HEK293 (cell line): ENCODE measurements at regions not wholly inside any gene's neighbourhood (a gene's known extent, or its start where the extent isn't known, plus 50 kb on each side); places are given as distances from the start of the nearest gene placed in this dataset.

Source experiments
- CTCF ChIA-PET: fragments of 350-600 bp; formaldehyde crosslinking; extraction: SDS; loops from one replicate; lab custom pipeline; 2021; ENCODE audit warnings: antibody characterized with exemption; lab: Yijun Ruan, JAX
- POLR2A ChIA-PET: fragments of 300-600 bp; formaldehyde crosslinking; extraction: SDS; loops from one replicate; lab custom pipeline; 2020; ENCODE audit warnings: antibody characterized with exemption, inconsistent platforms; lab: Yijun Ruan, JAX
- H3K27ac ChIP-seq: fragments of 200-500 bp; sonication (Bioruptor generic); 2 replicates; pipeline ENCODE4 v1.5.1; 2014; ENCODE audit warnings: low read depth, low read length, control low read depth, inconsistent platforms; ENCODE audit errors: extremely low read depth
- H3K36me3 ChIP-seq, 2 experiments: fragments of 200-500 bp in 1 of 2; sonication (Bioruptor generic) in 1 of 2; 1 replicate in 1 of 2; 2 replicates in 1 of 2; pipeline ENCODE4 v1.5.1; 2014 to 2017; ENCODE audit warnings: inconsistent platforms in 2 of 2, low read length in 2 of 2; ENCODE audit not compliant: control insufficient read depth in 2 of 2, insufficient read depth in 1 of 2
- H3K4me1 ChIP-seq: fragments of 200-500 bp; sonication (Bioruptor generic); 2 replicates; pipeline ENCODE4 v1.5.1; 2014; ENCODE audit warnings: mild to moderate bottlenecking, low read length, inconsistent platforms; ENCODE audit not compliant: control insufficient read depth, insufficient read depth
- H3K4me3 ChIP-seq: 2 replicates; pipeline ENCODE4 v1.5.1; 2011; ENCODE audit warnings: low read depth, mild to moderate bottlenecking, control low read depth, low read length, moderate library complexity
- H3K9me3 ChIP-seq: fragments of 200-500 bp; sonication (Bioruptor generic); 2 replicates; pipeline ENCODE4 v1.5.1; 2014; ENCODE audit warnings: low read depth, low read length, inconsistent platforms; ENCODE audit not compliant: control insufficient read depth, insufficient read depth
- GLI4 ChIP-seq: fragments of 450-650 bp; formaldehyde crosslinking; IDR thresholded peaks from 2 replicates; pipeline ENCODE4 v1.5.1; 2016; ENCODE audit warnings: missing biosample characterization, missing genetic modification characterization
- GLIS2 ChIP-seq: fragments of 450-650 bp; formaldehyde crosslinking; IDR thresholded peaks from 2 replicates; pipeline ENCODE4 v1.5.1; 2016; ENCODE audit warnings: missing biosample characterization, missing genetic modification characterization
- HOXA7 ChIP-seq: sonication (generic); formaldehyde crosslinking; IDR thresholded peaks from 2 replicates; pipeline ENCODE4 v1.8.1; 2022; ENCODE audit warnings: missing genetic modification reagents, borderline replicate concordance
- KLF17 ChIP-seq: fragments of 450-650 bp; formaldehyde crosslinking; IDR thresholded peaks from 2 replicates; pipeline ENCODE4 v1.5.1; 2016; ENCODE audit warnings: missing biosample characterization, missing genetic modification characterization
- KLF8 ChIP-seq: fragments of 450-650 bp; formaldehyde crosslinking; IDR thresholded peaks from 2 replicates; pipeline ENCODE4 v1.5.1; 2016; ENCODE audit warnings: missing biosample characterization, missing genetic modification characterization
- MYNN ChIP-seq: fragments of 450-650 bp; formaldehyde crosslinking; IDR thresholded peaks from 2 replicates; pipeline ENCODE4 v1.5.1; 2016; ENCODE audit warnings: missing biosample characterization, missing genetic modification characterization, borderline replicate concordance
- PRDM4 ChIP-seq: fragments of 450-650 bp; formaldehyde crosslinking; IDR thresholded peaks from 2 replicates; pipeline ENCODE4 v1.5.1; 2017; ENCODE audit warnings: missing biosample characterization, missing genetic modification characterization
- REST ChIP-seq: fragments of 450-650 bp; formaldehyde crosslinking; IDR thresholded peaks from 2 replicates; pipeline ENCODE4 v1.5.1; 2016; ENCODE audit warnings: missing biosample characterization, missing genetic modification characterization
- ZBTB48 ChIP-seq: fragments of 450-650 bp; formaldehyde crosslinking; IDR thresholded peaks from 2 replicates; pipeline ENCODE4 v1.5.1; 2016; ENCODE audit warnings: missing biosample characterization, missing genetic modification characterization
- ZFP69B ChIP-seq: fragments of 450-650 bp; formaldehyde crosslinking; IDR thresholded peaks from 2 replicates; pipeline ENCODE4 v1.5.1; 2016; ENCODE audit warnings: missing biosample characterization, missing genetic modification characterization
- ZIC2 ChIP-seq: fragments of 450-650 bp; formaldehyde crosslinking; IDR thresholded peaks from 2 replicates; pipeline ENCODE4 v1.5.1; 2016; ENCODE audit warnings: missing biosample characterization, missing genetic modification characterization
- ZNF10 ChIP-seq: fragments of 450-650 bp; formaldehyde crosslinking; IDR thresholded peaks from 2 replicates; pipeline ENCODE4 v1.5.1; 2017; ENCODE audit warnings: missing biosample characterization, missing genetic modification characterization
- ZNF114 ChIP-seq: fragments of 450-650 bp; formaldehyde crosslinking; IDR thresholded peaks from 2 replicates; pipeline ENCODE4 v1.5.0; 2017; ENCODE audit warnings: missing biosample characterization, missing genetic modification characterization
- ZNF16 ChIP-seq: fragments of 450-650 bp; formaldehyde crosslinking; IDR thresholded peaks from 2 replicates; pipeline ENCODE4 v1.5.1; 2016; ENCODE audit warnings: low read depth, missing biosample characterization, missing genetic modification characterization
- ZNF169 ChIP-seq: fragments of 450-650 bp; formaldehyde crosslinking; IDR thresholded peaks from 2 replicates; pipeline ENCODE4 v1.5.1; 2016; ENCODE audit warnings: missing biosample characterization, missing genetic modification characterization
- ZNF211 ChIP-seq: fragments of 450-650 bp; formaldehyde crosslinking; IDR thresholded peaks from 2 replicates; pipeline ENCODE4 v1.5.1; 2016; ENCODE audit warnings: low read depth, missing biosample characterization, missing genetic modification characterization
- ZNF37A ChIP-seq: fragments of 450-650 bp; IDR thresholded peaks from 2 replicates; pipeline ENCODE4 v1.5.1; 2018; ENCODE audit warnings: missing biosample characterization, missing genetic modification characterization
- ZNF521 ChIP-seq: fragments of 450-650 bp; formaldehyde crosslinking; IDR thresholded peaks from 2 replicates; pipeline ENCODE4 v1.5.1; 2017; ENCODE audit warnings: missing biosample characterization, mild to moderate bottlenecking, missing genetic modification characterization
- ZNF558 ChIP-seq: fragments of 450-650 bp; formaldehyde crosslinking; IDR thresholded peaks from 2 replicates; pipeline ENCODE4 v1.5.1; 2016; ENCODE audit warnings: missing biosample characterization, missing genetic modification characterization
- ZNF560 ChIP-seq: fragments of 450-650 bp; formaldehyde crosslinking; IDR thresholded peaks from 2 replicates; pipeline ENCODE4 v1.5.1; 2017; ENCODE audit warnings: missing biosample characterization, missing genetic modification characterization, borderline replicate concordance
- ZNF596 ChIP-seq: fragments of 450-650 bp; IDR thresholded peaks from 2 replicates; pipeline ENCODE4 v1.5.0; 2018; ENCODE audit warnings: missing biosample characterization, mild to moderate bottlenecking, missing genetic modification characterization, moderate library complexity
- ZNF623 ChIP-seq: fragments of 450-650 bp; formaldehyde crosslinking; IDR thresholded peaks from 2 replicates; pipeline ENCODE4 v1.5.1; 2016; ENCODE audit warnings: missing biosample characterization, missing genetic modification characterization
- ZNF664 ChIP-seq: fragments of 450-650 bp; formaldehyde crosslinking; IDR thresholded peaks from 2 replicates; pipeline ENCODE4 v1.5.1; 2016; ENCODE audit warnings: missing biosample characterization, missing genetic modification characterization
- ZNF76 ChIP-seq: fragments of 450-650 bp; formaldehyde crosslinking; IDR thresholded peaks from 2 replicates; pipeline ENCODE4; 2016; ENCODE audit warnings: low read depth, missing biosample characterization, missing genetic modification characterization, borderline replicate concordance
- ZNF776 ChIP-seq: fragments of 450-650 bp; formaldehyde crosslinking; IDR thresholded peaks from 2 replicates; pipeline ENCODE4 v1.5.0; 2017; ENCODE audit warnings: missing biosample characterization, missing genetic modification characterization, borderline replicate concordance
- ZSCAN30 ChIP-seq: fragments of 450-650 bp; IDR thresholded peaks from 2 replicates; pipeline ENCODE4 v1.5.1; 2018; ENCODE audit warnings: missing biosample characterization, mild to moderate bottlenecking, missing genetic modification characterization, moderate library complexity

GRCh38 chr10:43864656-43865055 lies 216.0 kb upstream of the ZNF32 start:
- no peaks in the 10 kb centered on the region for H3K36me3 ChIP-seq
- peaks cover 6% of the 10 kb centered on the region for H3K4me1 ChIP-seq
- no peak overlapping the region for H3K27ac ChIP-seq
- ChIA-PET CTCF (interaction anchor here (1.0 to 1.1 kb wide), 2 partner anchors 154 to 192 kb away, joined by 3 read pairs; no protein-coding TSS in a partner anchor), POLR2A (no interaction called here)
- no peaks in the 10 kb centered on the region for H3K9me3 ChIP-seq
- no peak overlapping the region for H3K4me3 ChIP-seq
- TF ChIP-seq ZNF560 (tag by site-specific recombination) (no peak), ZSCAN30 (tag by site-specific recombination) (no peak), ZFP69B (tag by site-specific recombination) (no peak), ZNF114 (tag by site-specific recombination) (no peak), KLF17 (tag by site-specific recombination) (no peak), ZNF664 (tag by site-specific recombination) (no peak), PRDM4 (tag by site-specific recombination) (no peak), MYNN (tag by site-specific recombination) (no peak), ZNF521 (tag by site-specific recombination) (no peak)

GRCh38 chr10:43863859-43864591 lies 215.3 kb upstream of the ZNF32 start:
- TF ChIP-seq ZNF776 (tag by site-specific recombination) = no peak
- TF ChIP-seq ZNF37A (tag by site-specific recombination) = no peak
- TF ChIP-seq ZIC2 (tag by site-specific recombination) = peak; percentile 94
- TF ChIP-seq, all 188 proteins: peak for 1
- H3K36me3 ChIP-seq = no peaks in the 10 kb centered on the region
- H3K4me3 ChIP-seq = no peak overlapping the region
- ChIA-PET CTCF (no interaction called here), POLR2A (no interaction called here)
- no peaks in the 10 kb centered on the region for H3K9me3 ChIP-seq
- no peak overlapping the region for H3K27ac ChIP-seq
- peaks cover 6% of the 10 kb centered on the region for H3K4me1 ChIP-seq

- H3K27ac ChIP-seq = no peak overlapping the region
- CTCF ChIA-PET = no interaction called here
- H3K4me3 ChIP-seq = no peak overlapping the region
- no peaks in the 10 kb centered on the region for H3K36me3 ChIP-seq
- H3K9me3 ChIP-seq = no peaks in the 10 kb centered on the region
- H3K4me1 ChIP-seq = peaks cover 2% of the 10 kb centered on the region
- POLR2A ChIA-PET = no interaction called here
- TF ChIP-seq ZBTB48 (tag by site-specific recombination) (no peak), ZNF10 (no peak), ZNF623 (tag by site-specific recombination) (no peak), ZNF76 (tag by site-specific recombination) (no peak), ZNF211 (tag by site-specific recombination) (no peak), ZNF169 (no peak), ZNF37A (tag by site-specific recombination) (no peak), ZNF16 (tag by site-specific recombination) (no peak), ZFP69B (tag by site-specific recombination) (no peak), HOXA7 (no peak), GLI4 (no peak), GLIS2 (tag by site-specific recombination) (no peak), KLF8 (tag by site-specific recombination) (no peak), ZNF596 (tag by site-specific recombination) (no peak), REST (tag by site-specific recombination) (no peak), ZNF558 (no peak)
These were observed 214.6 kb upstream of the ZNF32 start for GRCh38 chr10:43863270-43863669.
